NB4 (cell line): ENCODE measurements at regions not wholly inside any gene's neighbourhood (a gene's known extent, or its start where the extent isn't known, plus 50 kb on each side); places are given as distances from the start of the nearest gene placed in this dataset.

ENCODE experiments used
- CTCF ChIP-seq: IDR thresholded peaks from one replicate; pipeline ENCODE4 v1.5.1; 2012; ENCODE audit warnings: low read depth, low read length
- MAX ChIP-seq: IDR thresholded peaks from 2 replicates; pipeline ENCODE4 v1.6.1; 2011; ENCODE audit warnings: low read depth, low read length
- MYC ChIP-seq: IDR thresholded peaks from 2 replicates; pipeline ENCODE4 v1.6.1; 2011; ENCODE audit warnings: low read depth, low read length
- POLR2A ChIP-seq: IDR thresholded peaks from 2 replicates; pipeline ENCODE4 v1.6.1; 2011; ENCODE audit warnings: mild to moderate bottlenecking; ENCODE audit not compliant: insufficient read length; ENCODE audit errors: extremely low read depth

GRCh38 chr6:137334094-137334493 lies 114.9 kb upstream of the IFNGR1 start:
- no peak for TF ChIP-seq CTCF
- TF ChIP-seq POLR2A: no peak
- TF ChIP-seq MYC: no peak
- TF ChIP-seq MAX: no peak
